HG02943 (cell line): ENCODE measurements at regions not wholly inside any gene's neighbourhood (a gene's known extent, or its start where the extent isn't known, plus 50 kb on each side); places are given as distances from the start of the nearest gene placed in this dataset.

Experiments
- ATAC-seq: cut with Tn5 transposase; IDR thresholded peaks from one replicate; pipeline ENCODE4 v1.9.1; 2021; ENCODE audit warnings: mild to moderate bottlenecking, low read depth, moderate library complexity; ENCODE audit not compliant: unreplicated experiment

GRCh38 chr6:170164271-170164900 lies 126.5 kb downstream of the DLL1 start:
- no peak for ATAC-seq

- no peak for ATAC-seq
These were observed 127.3 kb downstream of the DLL1 start for GRCh38 chr6:170163405-170164170.

- ATAC-seq, result no peak
These were observed 128.0 kb downstream of the DLL1 start for GRCh38 chr6:170162775-170163404.

GRCh38 chr6:170162011-170162774 lies 128.7 kb downstream of the DLL1 start:
- ATAC-seq, result no peak

GRCh38 chr6:170160628-170161611 lies 130.0 kb downstream of the DLL1 start:
- ATAC-seq, result no peak

GRCh38 chr6:170160031-170160627 lies 130.7 kb downstream of the DLL1 start:
- no peak for ATAC-seq

GRCh38 chr6:170159022-170159965 lies 131.6 kb downstream of the DLL1 start:
- no peak for ATAC-seq

GRCh38 chr6:170158296-170159021 lies 132.4 kb downstream of the DLL1 start:
- no peak for ATAC-seq

- ATAC-seq, result no peak
These were observed 133.2 kb downstream of the DLL1 start for GRCh38 chr6:170157567-170158218.

- ATAC-seq, result no peak
These were observed 134.2 kb downstream of the DLL1 start for GRCh38 chr6:170156448-170157375.

- no peak for ATAC-seq
These were observed 135.2 kb downstream of the DLL1 start for GRCh38 chr6:170155464-170156196.

- ATAC-seq, result no peak
These were observed 137.2 kb downstream of the DLL1 start for GRCh38 chr6:170153436-170154319.

GRCh38 chr6:170152989-170153388 lies 137.9 kb downstream of the DLL1 start:
- no peak for ATAC-seq

- ATAC-seq, result no peak
These were observed 138.6 kb downstream of the DLL1 start for GRCh38 chr6:170152124-170152926.
